HEK293T (cell line): ENCODE measurements at regions not wholly inside any gene's neighbourhood (a gene's known extent, or its start where the extent isn't known, plus 50 kb on each side); places are given as distances from the start of the nearest gene placed in this dataset.
"Not testable (repeated sequence)": the region's sequence is repeated elsewhere in the genome, so short reads cannot be mapped to it uniquely, and the experiment has no call there.

Source experiments
- CTCF ChIA-PET: fragments of 350-600 bp; formaldehyde crosslinking; extraction: SDS; loops from one replicate; lab custom pipeline; 2021; ENCODE audit warnings: antibody characterized with exemption, inconsistent platforms; lab: Yijun Ruan, JAX
- POLR2A ChIA-PET: fragments of 350-600 bp; formaldehyde crosslinking; extraction: SDS; loops from one replicate; lab custom pipeline; 2020; ENCODE audit warnings: antibody characterized with exemption, inconsistent platforms; lab: Yijun Ruan, JAX
- DNase-seq: peaks from one replicate; pipeline ENCODE4 v3.0.0; 2012; ENCODE audit warnings: mixed read lengths; ENCODE audit errors: extremely low spot score
- ARNT ChIP-seq: fragments of 450-650 bp; IDR thresholded peaks from 2 replicates; pipeline ENCODE4 v1.6.1; 2017; ENCODE audit warnings: mild to moderate bottlenecking
- BHLHE40 ChIP-seq: fragments of 450-650 bp; IDR thresholded peaks from 2 replicates; pipeline ENCODE4 v1.6.1; 2016; ENCODE audit warnings: mild to moderate bottlenecking, moderate library complexity, borderline replicate concordance
- CTBP1 ChIP-seq: fragments of 450-650 bp; IDR thresholded peaks from 2 replicates; pipeline ENCODE4 v1.6.1; 2016; ENCODE audit warnings: borderline replicate concordance
- ELF4 ChIP-seq: fragments of 450-650 bp; IDR thresholded peaks from 2 replicates; pipeline ENCODE4 v1.6.1; 2017; ENCODE audit warnings: antibody characterized with exemption
- FOXA1 ChIP-seq: fragments of 450-650 bp; IDR thresholded peaks from 2 replicates; pipeline ENCODE4 v1.6.1; 2016; ENCODE audit warnings: mild to moderate bottlenecking
- FOXK2 ChIP-seq: fragments of 450-650 bp; IDR thresholded peaks from 2 replicates; pipeline ENCODE4 v1.6.1; 2016; ENCODE audit warnings: mild to moderate bottlenecking
- FOXM1 ChIP-seq: fragments of 450-650 bp; IDR thresholded peaks from 2 replicates; pipeline ENCODE4 v1.6.1; 2017; ENCODE audit warnings: mild to moderate bottlenecking, borderline replicate concordance
- HDGF ChIP-seq: fragments of 450-650 bp; IDR thresholded peaks from 2 replicates; pipeline ENCODE4 v1.6.1; 2017; ENCODE audit warnings: antibody characterized with exemption, borderline replicate concordance
- L3MBTL2 ChIP-seq: fragments of 450-650 bp; conservative IDR thresholded peaks from 2 replicates; pipeline ENCODE4 v1.6.1; 2016; ENCODE audit warnings: mild to moderate bottlenecking
- LEF1 ChIP-seq: fragments of 450-650 bp; IDR thresholded peaks from 2 replicates; pipeline ENCODE4 v1.6.1; 2017; ENCODE audit warnings: mild to moderate bottlenecking, borderline replicate concordance
- NFRKB ChIP-seq: fragments of 450-650 bp; IDR thresholded peaks from 2 replicates; pipeline ENCODE4 v1.6.1; 2016; ENCODE audit warnings: mild to moderate bottlenecking, moderate library complexity
- PKNOX1 ChIP-seq: fragments of 450-650 bp; IDR thresholded peaks from 2 replicates; pipeline ENCODE4 v1.6.1; 2016
- SP1 ChIP-seq: fragments of 450-650 bp; IDR thresholded peaks from 2 replicates; pipeline ENCODE4 v1.6.1; 2017
- SUZ12 ChIP-seq: fragments of 450-650 bp; IDR thresholded peaks from 2 replicates; pipeline ENCODE4 v1.6.1; 2016; ENCODE audit warnings: mild to moderate bottlenecking
- TARDBP ChIP-seq: fragments of 450-650 bp; IDR thresholded peaks from 2 replicates; pipeline ENCODE4 v1.6.1; 2016
- ZNF384 ChIP-seq: fragments of 450-650 bp; IDR thresholded peaks from 2 replicates; pipeline ENCODE4 v1.6.1; 2016

- no peak for TF ChIP-seq FOXK2
- no peak for TF ChIP-seq HDGF
- TF ChIP-seq ARNT = no peak
- no peak for TF ChIP-seq ELF4
- no peak for TF ChIP-seq PKNOX1
- no peak for TF ChIP-seq SP1
- no peak for TF ChIP-seq L3MBTL2
- TF ChIP-seq SUZ12 = no peak
- no peak for TF ChIP-seq LEF1
- no peak for TF ChIP-seq FOXA1
- no peak for TF ChIP-seq ZNF384
- TF ChIP-seq FOXM1 = no peak
- TF ChIP-seq BHLHE40 = no peak
- TF ChIP-seq TARDBP = no peak
- no peak for TF ChIP-seq NFRKB
- no peak for TF ChIP-seq CTBP1
- CTCF ChIA-PET = no interaction called here
- POLR2A ChIA-PET = no interaction called here
- no peak for DNase-seq
Observed at GRCh38 chr3:56938530-56938929, 121.9 kb upstream of the SPATA12 start.

GRCh38 chr3:56937580-56937979, 122.9 kb upstream of the SPATA12 start:
- POLR2A ChIA-PET = no interaction called here
- no peak for TF ChIP-seq NFRKB
- no peak for TF ChIP-seq BHLHE40
- TF ChIP-seq LEF1 = no peak
- CTCF ChIA-PET = no interaction called here
- no peak for DNase-seq

- CTCF ChIA-PET = no interaction called here
- DNase-seq = no peak
- POLR2A ChIA-PET = no interaction called here
- TF ChIP-seq FOXK2 (no peak), L3MBTL2 (no peak), ZNF384 (no peak), ARNT (no peak), BHLHE40 (no peak), LEF1 (no peak), TARDBP (no peak), SUZ12 (no peak), ELF4 (no peak), CTBP1 (no peak), SP1 (no peak), HDGF (no peak), FOXA1 (no peak), NFRKB (no peak), FOXM1 (no peak), PKNOX1 (no peak)
Observed at GRCh38 chr3:56935811-56936210, 124.7 kb upstream of the SPATA12 start.

GRCh38 chr3:56934481-56934880, 126.0 kb upstream of the SPATA12 start:
- POLR2A ChIA-PET, DNase-seq, CTCF ChIA-PET: not testable (repeated sequence)

- CTCF ChIA-PET = no interaction called here
- POLR2A ChIA-PET = no interaction called here
- TF ChIP-seq FOXM1 = no peak
- no peak for DNase-seq
Observed at GRCh38 chr3:56933803-56934202, 126.7 kb upstream of the SPATA12 start.

- ChIA-PET POLR2A (no interaction called here), CTCF (no interaction called here)
- TF ChIP-seq BHLHE40 (no peak), LEF1 (no peak), FOXM1 (no peak), L3MBTL2 (no peak), TARDBP (no peak), SP1 (no peak), NFRKB (no peak), ARNT (no peak), PKNOX1 (no peak), ZNF384 (no peak), FOXA1 (no peak), SUZ12 (no peak), HDGF (no peak), CTBP1 (no peak), ELF4 (no peak), FOXK2 (no peak)
- no peak for DNase-seq
Observed at GRCh38 chr3:56932866-56933265, 127.6 kb upstream of the SPATA12 start.

GRCh38 chr3:56931836-56932235, 128.6 kb upstream of the SPATA12 start:
- TF ChIP-seq TARDBP = no peak
- no peak for TF ChIP-seq PKNOX1
- no peak for TF ChIP-seq FOXK2
- no peak for DNase-seq
- ChIA-PET CTCF (no interaction called here), POLR2A (no interaction called here)
